ENCODE measurements at regions not wholly inside any gene's neighbourhood (a gene's known extent, or its start where the extent isn't known, plus 50 kb on each side); places are given as distances from the start of the nearest gene placed in this dataset.

DNA sequence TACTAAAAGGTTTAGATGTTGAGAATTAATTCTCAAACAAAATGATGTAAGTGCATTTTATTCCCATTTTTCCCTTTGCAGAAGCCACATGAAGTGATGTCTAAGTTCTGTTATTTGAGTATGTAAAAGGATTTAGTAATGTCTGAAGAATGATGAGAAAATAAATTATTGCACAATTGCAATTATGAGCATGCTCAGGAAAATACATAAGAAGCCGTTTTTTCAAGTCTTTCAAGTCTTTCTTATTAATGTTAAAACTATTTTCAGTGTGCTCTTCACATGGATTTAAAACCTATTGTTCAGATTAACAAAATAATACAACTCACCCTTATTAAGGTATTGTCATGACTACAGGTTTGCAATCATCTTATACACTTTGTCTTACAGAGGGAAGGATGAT, 331.4 kb upstream of the NETO1 start:
- no peaks in the 10 kb centered on the region for H3K36me3 ChIP-seq
- no peak overlapping the region for H3K27ac ChIP-seq
- no peak overlapping the region for H3K4me3 ChIP-seq
- H3K27me3 ChIP-seq = no peaks in the 10 kb centered on the region
- H3K9ac ChIP-seq = no peak overlapping the region
- TF ChIP-seq Cebpa-rat (IDR thresholded peaks at IDR 0.05) = no peak
- H4K20me1 ChIP-seq = no peaks in the 10 kb centered on the region
- H3K9me3 ChIP-seq = no peaks in the 10 kb centered on the region
- no peak overlapping the region for H3K4me2 ChIP-seq
- no peaks in the 10 kb centered on the region for H3K4me1 ChIP-seq

GRCh38 chr18:73189718-73190117, 321.9 kb upstream of the NETO1 start:
- H3K4me2 ChIP-seq = no peak overlapping the region
- no peaks in the 10 kb centered on the region for H3K27me3 ChIP-seq
- H3K9me3 ChIP-seq = 0 out of 2 replicates have a peak, but pooled peaks cover 7% of the 10 kb centered on the region
- H3K4me1 ChIP-seq = no peaks in the 10 kb centered on the region
- no peak overlapping the region for H3K4me3 ChIP-seq
- no peaks in the 10 kb centered on the region for H4K20me1 ChIP-seq
- no peak overlapping the region for H3K9ac ChIP-seq
- H3K36me3 ChIP-seq = no peaks in the 10 kb centered on the region
- no peak for TF ChIP-seq Cebpa-rat (IDR thresholded peaks at IDR 0.05)
- H3K27ac ChIP-seq = no peak overlapping the region

GRCh38 chr18:73168236-73168635, 300.4 kb upstream of the NETO1 start:
- Histone ChIP-seq H3K36me3 (no peaks in the 10 kb centered on the region), H3K9me3 (no peaks in the 10 kb centered on the region), H3K4me1 (no peaks in the 10 kb centered on the region), H3K4me2 (no peak overlapping the region), H4K20me1 (no peaks in the 10 kb centered on the region), H3K9ac (no peak overlapping the region), H3K4me3 (no peak overlapping the region), H3K27ac (no peak overlapping the region), H3K27me3 (no peaks in the 10 kb centered on the region)
- TF ChIP-seq Cebpa-rat (IDR thresholded peaks at IDR 0.05) = no peak

GRCh38 chr18:73164430-73164829, 296.6 kb upstream of the NETO1 start:
- no peak overlapping the region for H3K4me2 ChIP-seq
- TF ChIP-seq Cebpa-rat (IDR thresholded peaks at IDR 0.05) = no peak
- H3K4me1 ChIP-seq = no peaks in the 10 kb centered on the region
- H3K27me3 ChIP-seq = no peaks in the 10 kb centered on the region
- H3K27ac ChIP-seq = no peak overlapping the region
- H3K4me3 ChIP-seq = no peak overlapping the region
- H3K36me3 ChIP-seq = no peaks in the 10 kb centered on the region
- H3K9me3 ChIP-seq = no peaks in the 10 kb centered on the region
- no peaks in the 10 kb centered on the region for H4K20me1 ChIP-seq
- no peak overlapping the region for H3K9ac ChIP-seq

DNA sequence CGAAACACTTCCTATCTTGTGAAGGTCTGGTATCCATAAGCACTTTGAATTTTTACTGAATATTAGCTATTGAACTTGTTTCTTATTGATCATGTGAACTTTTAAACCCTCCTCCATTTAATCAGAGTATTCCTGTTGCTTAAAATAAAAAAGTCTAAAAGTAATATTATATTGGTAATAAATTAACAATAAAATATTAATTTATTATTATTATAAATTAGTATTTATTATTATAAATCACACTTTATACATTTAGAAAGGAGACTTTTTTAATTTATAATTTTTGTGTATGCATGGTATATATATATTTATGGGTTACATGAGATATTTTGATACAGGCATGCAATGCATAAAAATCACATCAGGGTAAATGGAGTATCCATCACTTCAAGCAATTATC, 295.4 kb upstream of the NETO1 start:
- Histone ChIP-seq H3K9me3 (no peaks in the 10 kb centered on the region), H3K36me3 (no peaks in the 10 kb centered on the region), H3K27ac (no peak overlapping the region), H3K4me3 (no peak overlapping the region), H3K27me3 (no peaks in the 10 kb centered on the region), H3K9ac (no peak overlapping the region), H4K20me1 (no peaks in the 10 kb centered on the region), H3K4me1 (no peaks in the 10 kb centered on the region), H3K4me2 (no peak overlapping the region)
- TF ChIP-seq Cebpa-rat (IDR thresholded peaks at IDR 0.05) = no peak

DNA sequence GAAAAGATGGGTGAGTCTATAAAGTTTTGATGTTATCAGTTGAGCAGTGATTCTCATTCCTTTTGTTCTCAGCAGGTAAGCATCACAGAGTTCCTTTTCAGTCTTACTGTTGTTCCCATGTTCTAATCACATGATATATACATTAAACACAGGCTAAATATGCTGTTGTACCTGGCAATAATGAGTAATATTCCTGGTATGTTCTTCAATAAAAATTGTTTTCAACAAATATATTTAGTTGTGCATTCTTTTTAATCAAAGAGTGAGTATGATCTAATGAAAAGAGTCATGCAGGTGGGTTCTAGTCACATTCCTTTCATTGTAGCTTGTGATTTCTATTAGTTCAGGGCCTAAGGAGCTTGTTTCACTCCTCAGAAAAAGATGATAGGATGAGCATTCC, 288.3 kb upstream of the NETO1 start:
- Histone ChIP-seq H3K9me3 (no peaks in the 10 kb centered on the region), H3K4me1 (no peaks in the 10 kb centered on the region), H3K9ac (no peak overlapping the region), H3K4me3 (no peak overlapping the region), H3K4me2 (no peak overlapping the region), H4K20me1 (no peaks in the 10 kb centered on the region), H3K27ac (no peak overlapping the region), H3K36me3 (no peaks in the 10 kb centered on the region), H3K27me3 (no peaks in the 10 kb centered on the region)
- TF ChIP-seq Cebpa-rat (IDR thresholded peaks at IDR 0.05) = no peak

DNA sequence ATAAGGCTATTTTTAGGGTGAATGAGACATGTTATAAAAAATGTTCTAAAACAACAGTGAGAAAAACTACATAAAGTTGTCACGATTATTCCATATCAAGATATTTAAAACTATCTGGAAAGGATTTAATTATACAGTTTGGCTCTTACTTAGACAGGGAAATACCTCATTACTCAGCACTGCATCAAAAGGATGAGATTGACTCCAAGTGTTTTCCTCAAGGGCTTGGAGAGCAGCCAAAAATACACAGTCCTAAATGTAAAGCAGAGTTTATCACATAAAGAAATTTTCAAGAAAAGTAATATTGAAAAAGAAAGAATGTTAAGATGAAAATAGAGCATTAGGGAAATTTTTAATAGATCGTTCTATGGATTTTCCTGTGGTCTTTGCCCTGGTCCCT, 285.5 kb upstream of the NETO1 start:
- no peaks in the 10 kb centered on the region for H3K9me3 ChIP-seq

DNA sequence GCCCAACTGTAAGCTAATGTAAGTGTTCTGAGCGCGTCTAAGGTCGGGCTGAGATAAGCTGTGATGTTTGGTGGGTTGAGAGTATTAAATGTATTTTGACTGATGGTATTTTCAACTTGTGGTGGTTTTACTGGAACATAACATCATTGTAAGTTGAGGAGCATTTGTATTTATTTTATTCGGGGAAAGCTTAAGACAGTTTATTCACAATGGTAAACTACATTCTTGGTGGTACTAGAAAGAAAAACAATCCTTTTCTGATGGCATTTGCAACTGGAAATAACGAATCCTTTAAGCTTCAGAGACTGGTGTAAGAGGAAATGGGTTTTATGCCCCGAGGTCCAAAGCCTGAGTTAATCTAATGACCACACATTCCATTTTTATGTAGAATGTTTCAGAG, 283.3 kb upstream of the NETO1 start:
- no peak for TF ChIP-seq Cebpa-rat (IDR thresholded peaks at IDR 0.05)
- Histone ChIP-seq H3K9me3 (no peaks in the 10 kb centered on the region), H3K27ac (no peak overlapping the region), H3K9ac (no peak overlapping the region), H3K27me3 (no peaks in the 10 kb centered on the region), H3K4me1 (no peaks in the 10 kb centered on the region), H3K4me2 (no peak overlapping the region), H3K4me3 (no peak overlapping the region), H3K36me3 (no peaks in the 10 kb centered on the region), H4K20me1 (no peaks in the 10 kb centered on the region)

More for the DNA sequence above, 285.5 kb upstream of the NETO1 start:
- Histone ChIP-seq H4K20me1 (no peaks in the 10 kb centered on the region), H3K9ac (no peak overlapping the region), H3K4me2 (no peak overlapping the region), H3K4me3 (no peak overlapping the region), H3K4me1 (no peaks in the 10 kb centered on the region), H3K27me3 (no peaks in the 10 kb centered on the region), H3K27ac (no peak overlapping the region), H3K36me3 (no peaks in the 10 kb centered on the region)
- TF ChIP-seq Cebpa-rat (IDR thresholded peaks at IDR 0.05) = no peak

DNA sequence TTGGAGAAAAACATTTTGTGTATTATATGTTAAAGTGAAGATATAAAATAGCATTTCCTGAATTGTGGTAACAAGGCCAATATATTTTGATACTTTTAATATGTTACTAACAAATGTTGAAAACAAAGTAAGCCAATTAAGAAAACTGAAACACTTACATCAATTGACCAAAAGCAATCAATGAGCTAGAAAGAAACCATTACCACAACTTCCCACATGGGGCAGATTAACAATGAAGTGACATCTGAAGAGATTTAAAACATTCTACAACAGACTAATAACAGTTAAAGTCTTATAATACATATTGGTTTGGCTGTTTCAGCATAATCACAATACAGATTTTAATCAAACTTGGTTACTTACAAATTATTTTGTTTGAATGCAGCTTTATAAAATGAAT, 282.4 kb upstream of the NETO1 start:
- Histone ChIP-seq H3K27ac (no peak overlapping the region), H3K9me3 (no peaks in the 10 kb centered on the region), H4K20me1 (no peaks in the 10 kb centered on the region), H3K36me3 (no peaks in the 10 kb centered on the region), H3K4me2 (no peak overlapping the region), H3K4me3 (no peak overlapping the region), H3K9ac (no peak overlapping the region), H3K4me1 (no peaks in the 10 kb centered on the region), H3K27me3 (no peaks in the 10 kb centered on the region)
- no peak for TF ChIP-seq Cebpa-rat (IDR thresholded peaks at IDR 0.05)

DNA sequence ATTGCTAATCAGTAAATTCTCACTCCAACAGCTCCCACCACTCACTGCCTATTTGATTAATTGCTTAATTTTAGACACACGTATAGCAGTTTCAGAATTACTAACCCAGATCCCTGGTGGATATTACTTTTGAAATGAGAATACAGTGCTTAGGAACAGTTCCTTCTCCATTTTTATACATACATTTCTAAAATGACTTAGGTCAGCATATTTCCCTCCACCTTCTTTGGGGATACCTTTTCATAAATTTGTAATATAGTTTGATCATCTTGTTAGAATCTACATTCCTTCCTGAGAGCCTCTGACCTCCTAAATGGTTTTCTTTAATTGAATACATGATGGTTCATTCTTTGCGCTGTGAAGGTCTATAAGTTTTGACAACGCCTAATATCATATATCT, 279.8 kb upstream of the NETO1 start:
- Histone ChIP-seq H3K36me3 (no peaks in the 10 kb centered on the region), H3K4me2 (no peak overlapping the region), H3K27ac (no peak overlapping the region), H3K9me3 (no peaks in the 10 kb centered on the region; the same call in 1 of the 2 replicates), H3K9ac (no peak overlapping the region), H3K4me3 (no peak overlapping the region), H3K4me1 (no peaks in the 10 kb centered on the region), H4K20me1 (no peaks in the 10 kb centered on the region), H3K27me3 (no peaks in the 10 kb centered on the region)
- TF ChIP-seq Cebpa-rat (IDR thresholded peaks at IDR 0.05) = no peak

GRCh38 chr18:73144030-73144429, 276.2 kb upstream of the NETO1 start:
- TF ChIP-seq Cebpa-rat (IDR thresholded peaks at IDR 0.05) = no peak
- Histone ChIP-seq H3K4me1 (no peaks in the 10 kb centered on the region), H3K9ac (no peak overlapping the region), H3K4me2 (no peak overlapping the region), H4K20me1 (no peaks in the 10 kb centered on the region), H3K27ac (no peak overlapping the region), H3K9me3 (no peaks in the 10 kb centered on the region; the same call in 1 of the 2 replicates), H3K36me3 (no peaks in the 10 kb centered on the region), H3K27me3 (no peaks in the 10 kb centered on the region), H3K4me3 (no peak overlapping the region)
